Lung (tissue), 11 donors: ENCODE measurements at regions not wholly inside any gene's neighbourhood (a gene's known extent, or its start where the extent isn't known, plus 50 kb on each side); places are given as distances from the start of the nearest gene placed in this dataset.

Experiments
- ATAC-seq: fragments of 200-7000 bp; cut with Tn5 transposase; one replicate; pipeline ENCODE4 v1.9.1; 2020; ENCODE audit warnings: moderate number of reproducible peaks; ENCODE audit not compliant: insufficient read depth, low FRiP score
- DNase-seq, 3 donors: peaks; one replicate each; pipeline ENCODE4 v3.0.0-alpha.2; 2013 to 2017
- H3K27ac ChIP-seq, 2 donors: one replicate each; pipeline ENCODE4 v1.5.1; 2013; ENCODE audit warnings: mild to moderate bottlenecking in 2 of 2, moderate library complexity in 2 of 2, control low read depth in 1 of 2, inconsistent platforms in 1 of 2, low read depth in 1 of 2, low read length in 1 of 2
- H3K27me3 ChIP-seq, 3 donors: one replicate each; pipeline ENCODE4 v1.5.1; 2013; ENCODE audit warnings: low read length in 2 of 3; ENCODE audit not compliant: control insufficient read depth in 3 of 3, insufficient read depth in 3 of 3
- H3K36me3 ChIP-seq, 4 donors: one replicate each; pipeline ENCODE4 v1.5.1; 2013; ENCODE audit warnings: low read length in 4 of 4, mild to moderate bottlenecking in 1 of 4, moderate library complexity in 1 of 4; ENCODE audit not compliant: control insufficient read depth in 4 of 4, insufficient read depth in 4 of 4
- H3K4me1 ChIP-seq, 5 donors: one replicate each; pipeline ENCODE4 v1.5.1; 2013; ENCODE audit warnings: low read length in 5 of 5, mild to moderate bottlenecking in 2 of 5, moderate library complexity in 1 of 5; ENCODE audit not compliant: control insufficient read depth in 5 of 5, insufficient read depth in 5 of 5
- H3K4me3 ChIP-seq: one replicate; pipeline ENCODE4 v1.5.1; 2013; ENCODE audit warnings: mild to moderate bottlenecking, control low read depth, moderate library complexity
- H3K9ac ChIP-seq, 2 donors: one replicate each; pipeline ENCODE4 v1.5.1; 2013; ENCODE audit warnings: low read length in 2 of 2, control low read depth in 1 of 2; ENCODE audit not compliant: insufficient read depth in 1 of 2
- H3K9me3 ChIP-seq, 4 donors: one replicate each; pipeline ENCODE4 v1.5.1; 2013; ENCODE audit warnings: low read length in 3 of 4, mild to moderate bottlenecking in 1 of 4, moderate library complexity in 1 of 4; ENCODE audit not compliant: control insufficient read depth in 4 of 4, insufficient read depth in 3 of 4
- CTCF ChIP-seq: IDR thresholded peaks from 2 replicates; pipeline ENCODE4 v1.5.1; 2012; ENCODE audit warnings: mild to moderate bottlenecking; ENCODE audit errors: control extremely low read depth, extremely low read depth
- WGBS, 2 donors: extraction: QIAGEN DNeasy Blood & Tissue Kit; methylation state at CpG; one replicate each; pipeline ENCODE4 v1.1.7; 2013; 5-methylcytosine and 5-hydroxymethylcytosine counted together
- donor health status: control.
- donor health status: control.
- donor health status: Bipolar disorder and iron deficiency.
- donor health status: healthy.
- donor health status: DM: yes; HTN: yes; CAD: no.

- no peak for TF ChIP-seq CTCF
- peak; percentile 23 to 60 (median 56) for DNase-seq
- Histone ChIP-seq H3K4me1 (peaks cover 0 to 6% (median 0%) of the 10 kb centered on the region in 5 donors), H3K4me3 (no peak overlapping the region), H3K27me3 (peaks cover 0 to 13% (median 0%) of the 10 kb centered on the region in 3 donors), H3K9me3 (no peaks in the 10 kb centered on the region), H3K36me3 (no peaks in the 10 kb centered on the region), H3K27ac (no peak overlapping the region), H3K9ac (no peak overlapping the region)
- ATAC-seq = no peak
- WGBS, 2 donors = 63 to 70% methylated on average over 5 of the region's 5 CpGs
These were observed 182.2 kb upstream of the ATP5MC3 start for GRCh38 chr2:175363699-175364098.

DNA sequence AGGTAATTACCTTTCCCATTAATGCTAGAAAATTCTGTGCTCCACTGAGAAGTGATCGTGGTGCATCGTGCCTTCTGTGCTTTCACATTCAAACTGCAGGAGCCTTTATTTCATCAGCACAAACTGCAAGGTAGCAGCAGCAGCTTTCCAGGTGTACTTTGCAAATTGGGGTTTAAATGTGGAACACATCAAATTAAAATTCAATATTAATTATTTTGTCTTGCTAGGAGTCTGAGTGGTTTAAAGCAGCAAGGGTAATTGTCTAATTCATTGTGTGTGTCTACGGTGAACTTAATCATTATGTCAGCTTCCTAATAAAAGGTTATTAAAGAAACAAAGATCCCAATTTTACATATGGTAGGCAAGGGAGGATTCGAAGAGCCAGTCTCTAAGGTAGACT, 180.8 kb upstream of the ATP5MC3 start:
- ATAC-seq = no peak

DNA sequence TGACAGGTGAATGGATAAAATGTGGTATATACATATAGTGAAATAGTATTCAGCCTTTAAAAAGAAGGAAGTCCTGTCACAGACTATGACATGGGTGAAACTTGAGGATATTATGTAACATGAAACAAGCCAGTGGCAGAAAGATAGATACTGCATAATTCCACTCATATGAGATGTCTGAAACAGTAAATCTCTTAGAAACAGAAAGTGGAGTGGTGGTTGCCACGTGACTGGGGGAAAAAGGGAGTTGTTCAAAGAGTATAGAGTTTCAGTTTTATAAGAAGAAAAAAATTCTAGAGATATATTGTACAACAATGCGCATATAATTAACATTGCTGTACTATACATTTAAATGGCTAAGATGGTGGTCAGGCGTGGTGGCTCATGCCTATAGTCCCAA, 178.2 kb upstream of the ATP5MC3 start:
- Histone ChIP-seq H3K27me3 (peaks cover 0 to 4% (median 0%) of the 10 kb centered on the region in 3 donors), H3K4me3 (no peak overlapping the region), H3K9me3 (no peaks in the 10 kb centered on the region), H3K4me1 (peaks cover 0 to 6% (median 0%) of the 10 kb centered on the region in 5 donors), H3K27ac (no peak overlapping the region), H3K36me3 (no peaks in the 10 kb centered on the region), H3K9ac (no peak overlapping the region)
- WGBS, 2 donors = 77 to 84% methylated on average over 3 of the region's 3 CpGs
- DNase-seq = no peak
- no peak for TF ChIP-seq CTCF
- no peak for ATAC-seq

More for the DNA sequence above, 180.8 kb upstream of the ATP5MC3 start:
- H3K9ac ChIP-seq = no peak overlapping the region
- no peak overlapping the region for H3K27ac ChIP-seq
- DNase-seq = no peak
- peaks cover 0 to 13% (median 0%) of the 10 kb centered on the region in 3 donors for H3K27me3 ChIP-seq
- no peak for TF ChIP-seq CTCF
- no peaks in the 10 kb centered on the region for H3K36me3 ChIP-seq
- H3K9me3 ChIP-seq = no peaks in the 10 kb centered on the region
- H3K4me1 ChIP-seq = peaks cover 0 to 6% (median 0%) of the 10 kb centered on the region in 5 donors
- WGBS, 2 donors = 86 to 92% methylated on average over 4 of the region's 4 CpGs
- H3K4me3 ChIP-seq = no peak overlapping the region

- DNase-seq (no peak), ATAC-seq (no peak)
- no peak overlapping the region for H3K9ac ChIP-seq
- H3K4me3 ChIP-seq = no peak overlapping the region
- WGBS, 2 donors = 91 to 97% methylated on average over 4 of the region's 4 CpGs
- H3K9me3 ChIP-seq = no peaks in the 10 kb centered on the region
- peaks cover 0 to 1% (median 0%) of the 10 kb centered on the region in 3 donors for H3K27me3 ChIP-seq
- TF ChIP-seq CTCF = no peak
- no peaks in the 10 kb centered on the region for H3K4me1 ChIP-seq
- H3K27ac ChIP-seq = no peak overlapping the region
- no peaks in the 10 kb centered on the region for H3K36me3 ChIP-seq
These were observed 175.4 kb upstream of the ATP5MC3 start for GRCh38 chr2:175356901-175357300.
